PC-9 (cell line): ENCODE measurements at regions not wholly inside any gene's neighbourhood (a gene's known extent, or its start where the extent isn't known, plus 50 kb on each side); places are given as distances from the start of the nearest gene placed in this dataset.

Experiments used
- BruUV-seq: library from RNA; stranded (reverse); fragments of 400-500 nt; replicated peaks from 2 replicates; lab custom pipeline; 2021; lab: Mats Ljungman, UMichigan
- CTCF ChIA-PET: fragments of 300-600 bp; sonication (Branson Sonifier 250); formaldehyde crosslinking; loops from one replicate; lab custom pipeline; 2022; ENCODE audit warnings: antibody characterized with exemption; lab: Charles Lee
- POLR2A ChIA-PET: fragments of 300-600 bp; sonication (Branson Sonifier 250); formaldehyde crosslinking; loops from one replicate; lab custom pipeline; 2022; ENCODE audit warnings: antibody characterized with exemption; ENCODE audit not compliant: unreplicated experiment; lab: Charles Lee
- DNase-seq, 2 experiments: peaks; one replicate each; pipeline versions ENCODE4 v3.0.0 to v3.0.0-alpha.2; 2015 to 2022; ENCODE audit warnings: mixed read lengths in 1 of 2
- H2AFZ ChIP-seq: fragments of 200-600 bp; sonication (generic); 2 replicates; pipeline ENCODE4 v1.8.1; 2017; ENCODE audit warnings: antibody characterized with exemption
- H3F3A ChIP-seq: fragments of 200-600 bp; sonication (generic); 2 replicates; pipeline ENCODE4 v1.8.1; 2017; ENCODE audit warnings: antibody characterized with exemption, mild to moderate bottlenecking, low read depth; ENCODE audit not compliant: insufficient read depth
- H3K27ac ChIP-seq: fragments of 200-600 bp; sonication (generic); 2 replicates; pipeline ENCODE4 v1.6.1; 2016; ENCODE audit warnings: mixed run types
- H3K27me3 ChIP-seq: fragments of 200-600 bp; sonication (generic); 2 replicates; pipeline ENCODE4 v1.6.1; 2016; ENCODE audit warnings: low read depth, mixed run types; ENCODE audit not compliant: insufficient read depth
- H3K36me3 ChIP-seq: fragments of 200-600 bp; sonication (generic); 2 replicates; pipeline ENCODE4 v1.6.1; 2016; ENCODE audit warnings: low read depth, mixed run types
- H3K4me1 ChIP-seq: fragments of 200-600 bp; sonication (generic); replicated peaks from 2 replicates; pipeline ENCODE4 v1.6.1; 2016; ENCODE audit warnings: mixed run types; ENCODE audit not compliant: insufficient read depth
- H3K4me2 ChIP-seq: fragments of 200-600 bp; sonication (generic); 2 replicates; pipeline ENCODE4 v1.6.1; 2017; ENCODE audit warnings: mixed run types
- H3K4me3 ChIP-seq: fragments of 200-600 bp; sonication (generic); 2 replicates; pipeline ENCODE4 v1.6.1; 2016; ENCODE audit warnings: mixed run types
- H3K79me2 ChIP-seq: fragments of 200-600 bp; sonication (generic); 2 replicates; pipeline ENCODE4 v1.6.1; 2017; ENCODE audit warnings: low read depth, mixed run types
- H3K9me2 ChIP-seq: fragments of 200-600 bp; sonication (generic); 2 replicates; pipeline ENCODE4 v1.8.1; 2017; ENCODE audit warnings: mild to moderate bottlenecking; ENCODE audit not compliant: insufficient read depth
- H3K9me3 ChIP-seq: fragments of 200-600 bp; sonication (generic); 2 replicates; pipeline ENCODE4 v1.8.1; 2016; ENCODE audit warnings: low read depth; ENCODE audit not compliant: insufficient read depth
- H4K20me1 ChIP-seq: fragments of 200-600 bp; sonication (generic); 2 replicates; pipeline ENCODE4 v1.8.1; 2017; ENCODE audit not compliant: insufficient read depth
- CTCF ChIP-seq: fragments of 200-600 bp; sonication (generic); conservative IDR thresholded peaks from 2 replicates; pipeline ENCODE4 v1.6.1; 2017; ENCODE audit warnings: mixed run types, antibody characterized with exemption, mild to moderate bottlenecking, moderate library complexity
- EZH2 ChIP-seq: fragments of 200-600 bp; sonication (generic); IDR thresholded peaks from 2 replicates; pipeline ENCODE4 v1.8.0; 2017; ENCODE audit warnings: antibody characterized with exemption, low read depth
- intact Hi-C: fragments of 100-400 bp; cut with micrococcal nuclease; formaldehyde crosslinking; loops from one replicate; pipeline ENCODE4 v1.10.0; 2022; ENCODE audit not compliant: unreplicated experiment

- CTCF ChIA-PET: no interaction called here
- Histone ChIP-seq H3K4me2 (no peak overlapping the region), H3K36me3 (no peaks in the 10 kb centered on the region), H3F3A (no peaks in the 10 kb centered on the region), H3K79me2 (no peaks in the 10 kb centered on the region), H3K27me3 (no peaks in the 10 kb centered on the region), H3K4me3 (no peak overlapping the region), H3K9me3 (no peaks in the 10 kb centered on the region), H3K4me1 (no peaks in the 10 kb centered on the region), H3K27ac (no peak overlapping the region), H2AFZ (no peak overlapping the region), H4K20me1 (no peaks in the 10 kb centered on the region), H3K9me2 (no peaks in the 10 kb centered on the region)
- no peak for DNase-seq
- TF ChIP-seq EZH2: no peak
- intact Hi-C loops: no loop called here
- POLR2A ChIA-PET: no interaction called here
- no TSS peak for BruUV-seq
These were observed 300.1 kb downstream of the C12orf50 start for GRCh38 chr12:87728931-87729593.

- no peak for TF ChIP-seq CTCF
- TF ChIP-seq EZH2: no peak
- H3F3A ChIP-seq: no peaks in the 10 kb centered on the region
- intact Hi-C loops: no loop called here
- H3K4me2 ChIP-seq: no peak overlapping the region
- H2AFZ ChIP-seq: no peak overlapping the region
- BruUV-seq: no TSS peak
- H3K9me2 ChIP-seq: no peaks in the 10 kb centered on the region
- no peak for DNase-seq
- no peaks in the 10 kb centered on the region for H4K20me1 ChIP-seq
- H3K27ac ChIP-seq: no peak overlapping the region
- no peak overlapping the region for H3K4me3 ChIP-seq
- H3K36me3 ChIP-seq: no peaks in the 10 kb centered on the region
- H3K27me3 ChIP-seq: no peaks in the 10 kb centered on the region
- POLR2A ChIA-PET: no interaction called here
- CTCF ChIA-PET: no interaction called here
- no peaks in the 10 kb centered on the region for H3K9me3 ChIP-seq
- H3K79me2 ChIP-seq: no peaks in the 10 kb centered on the region
- no peaks in the 10 kb centered on the region for H3K4me1 ChIP-seq
These were observed 308.2 kb downstream of the C12orf50 start for GRCh38 chr12:87720967-87721366.

- no peak overlapping the region for H3K4me2 ChIP-seq
- H3K4me3 ChIP-seq: no peak overlapping the region
- no peaks in the 10 kb centered on the region for H3F3A ChIP-seq
- H3K9me2 ChIP-seq: no peaks in the 10 kb centered on the region
- peak in 1 of 2 experiments; percentile 25 for DNase-seq
- POLR2A ChIA-PET: interaction anchor here (0.6 kb wide), 1 partner anchor 83 kb away, joined by 4 read pairs; no protein-coding TSS in a partner anchor
- BruUV-seq: no TSS peak
- no peaks in the 10 kb centered on the region for H3K27me3 ChIP-seq
- no peaks in the 10 kb centered on the region for H3K36me3 ChIP-seq
- H3K4me1 ChIP-seq: no peaks in the 10 kb centered on the region
- H3K27ac ChIP-seq: no peak overlapping the region
- H2AFZ ChIP-seq: no peak overlapping the region
- CTCF ChIA-PET: interaction anchor here (0.6 kb wide), 1 partner anchor 149 kb away, joined by 3 read pairs; no protein-coding TSS in a partner anchor
- H4K20me1 ChIP-seq: no peaks in the 10 kb centered on the region
- no peaks in the 10 kb centered on the region for H3K79me2 ChIP-seq
- peaks cover 10% of the 10 kb centered on the region; the same call in 1 of the 2 replicates for H3K9me3 ChIP-seq
- no peak for TF ChIP-seq EZH2
- TF ChIP-seq CTCF: no peak
- intact Hi-C loops: no loop called here
These were observed 324.8 kb downstream of the C12orf50 start for GRCh38 chr12:87704374-87704773.
